B cell (primary cell): ENCODE measurements at regions not wholly inside any gene's neighbourhood (a gene's known extent, or its start where the extent isn't known, plus 50 kb on each side); places are given as distances from the start of the nearest gene placed in this dataset.

Source experiments
- EZH2 ChIP-seq: IDR thresholded peaks from 2 replicates; pipeline ENCODE4 v1.6.1; 2012; ENCODE audit warnings: borderline replicate concordance, low read depth, mild to moderate bottlenecking, moderate library complexity, low read length; ENCODE audit not compliant: insufficient read depth, poor library complexity, severe bottlenecking
- TF ChIP-seq, protein P1 (sequence below): fragments of 200-600 bp; IDR thresholded peaks from one replicate; pipeline ENCODE4 v1.8.0; 2022; ENCODE audit warnings: antibody characterized with exemption, mild to moderate bottlenecking

DNA sequence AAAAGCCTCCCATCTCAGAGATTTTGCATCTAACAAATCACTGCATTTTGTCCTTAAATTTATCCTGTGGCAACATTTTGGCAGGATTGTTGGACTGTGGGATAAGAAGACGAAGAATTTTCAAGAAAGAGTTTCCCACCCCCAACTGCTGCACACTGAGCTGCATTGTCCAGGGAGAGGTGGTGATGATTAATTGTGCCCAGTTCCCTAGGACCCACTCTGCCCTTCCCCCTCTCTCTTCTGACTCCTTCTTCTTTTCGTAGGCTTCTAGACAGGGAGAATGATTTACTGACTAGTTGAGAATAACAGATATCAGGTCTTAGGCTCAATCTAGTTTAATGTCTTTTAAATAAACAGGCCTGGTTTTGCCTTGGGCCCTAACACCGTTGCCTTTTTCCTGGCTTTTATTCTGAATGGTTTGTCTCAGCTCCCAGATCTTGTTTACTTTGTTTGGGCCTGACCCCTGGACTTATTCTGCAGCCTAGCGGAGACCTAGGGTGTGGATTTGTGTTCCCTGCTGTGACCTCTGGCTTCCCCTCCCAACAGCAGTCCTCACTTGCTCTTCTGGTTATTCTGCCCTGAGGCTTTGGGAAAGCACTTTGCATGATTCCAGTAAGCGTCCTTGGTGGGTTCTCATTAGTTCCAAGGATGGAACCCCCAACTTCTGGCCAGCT lies 233.3 kb downstream of the INSIG2 start:
- no peak for TF ChIP-seq EZH2
- TF ChIP-seq, protein P1, sequence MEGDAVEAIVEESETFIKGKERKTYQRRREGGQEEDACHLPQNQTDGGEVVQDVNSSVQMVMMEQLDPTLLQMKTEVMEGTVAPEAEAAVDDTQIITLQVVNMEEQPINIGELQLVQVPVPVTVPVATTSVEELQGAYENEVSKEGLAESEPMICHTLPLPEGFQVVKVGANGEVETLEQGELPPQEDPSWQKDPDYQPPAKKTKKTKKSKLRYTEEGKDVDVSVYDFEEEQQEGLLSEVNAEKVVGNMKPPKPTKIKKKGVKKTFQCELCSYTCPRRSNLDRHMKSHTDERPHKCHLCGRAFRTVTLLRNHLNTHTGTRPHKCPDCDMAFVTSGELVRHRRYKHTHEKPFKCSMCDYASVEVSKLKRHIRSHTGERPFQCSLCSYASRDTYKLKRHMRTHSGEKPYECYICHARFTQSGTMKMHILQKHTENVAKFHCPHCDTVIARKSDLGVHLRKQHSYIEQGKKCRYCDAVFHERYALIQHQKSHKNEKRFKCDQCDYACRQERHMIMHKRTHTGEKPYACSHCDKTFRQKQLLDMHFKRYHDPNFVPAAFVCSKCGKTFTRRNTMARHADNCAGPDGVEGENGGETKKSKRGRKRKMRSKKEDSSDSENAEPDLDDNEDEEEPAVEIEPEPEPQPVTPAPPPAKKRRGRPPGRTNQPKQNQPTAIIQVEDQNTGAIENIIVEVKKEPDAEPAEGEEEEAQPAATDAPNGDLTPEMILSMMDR = no peak
